Cerebellar nuclear complex (tissue), 1 donor: ENCODE measurements at regions not wholly inside any gene's neighbourhood (a gene's known extent, or its start where the extent isn't known, plus 50 kb on each side); places are given as distances from the start of the nearest gene placed in this dataset.
"Not testable (repeated sequence)": the region's sequence is repeated elsewhere in the genome, so short reads cannot be mapped to it uniquely, and the experiment has no call there.

Experiments used
- DNase-seq, 2 experiments: peaks; one replicate each; lab custom pipeline; 2025; lab: John Stamatoyannopoulos, UW

DNA sequence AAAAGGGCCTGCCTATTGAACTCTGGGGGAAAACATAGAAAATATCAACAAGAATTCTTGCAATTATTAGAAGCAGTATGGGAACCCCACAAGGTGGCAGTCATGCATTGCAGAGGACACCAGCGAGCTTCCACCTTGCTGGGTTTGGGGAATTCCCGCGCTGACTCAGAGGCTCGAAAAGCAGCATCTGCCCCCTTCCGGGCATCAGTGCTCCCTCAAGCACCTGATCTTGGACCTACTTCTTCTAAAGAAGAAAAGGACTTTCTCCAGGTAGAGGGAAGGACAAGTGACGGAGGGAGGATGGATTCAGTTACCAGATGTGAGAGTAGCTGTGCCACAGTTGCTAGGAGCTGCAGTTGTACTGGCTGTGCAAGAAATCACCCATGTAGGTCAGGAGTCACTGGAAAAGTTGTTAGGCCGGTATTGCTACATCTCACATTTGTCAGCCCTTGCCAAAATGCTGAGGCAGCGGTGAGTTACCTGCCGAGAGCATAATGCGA lies 415.7 kb downstream of the DIRAS2 start:
- peak in 1 of 2 experiments; percentile 56 for DNase-seq

DNA sequence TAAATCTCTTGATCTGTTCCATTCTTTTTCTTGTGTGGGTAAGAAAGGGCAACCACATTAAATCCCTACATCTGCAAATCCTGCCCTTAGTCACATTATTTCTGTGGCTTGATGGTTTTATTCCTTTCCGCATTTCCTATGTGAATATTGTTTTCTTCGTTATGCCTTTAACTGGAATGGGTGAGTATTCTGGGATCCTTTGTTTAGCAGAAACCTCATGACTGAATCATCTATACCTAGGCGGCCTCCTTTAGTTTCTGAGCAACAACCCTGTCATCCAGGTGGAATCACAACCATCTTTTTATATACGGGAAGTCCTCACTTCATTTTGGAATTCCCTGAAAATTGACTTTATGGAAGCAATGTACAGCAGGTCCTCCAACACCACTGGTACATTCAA lies 409.5 kb downstream of the DIRAS2 start:
- DNase-seq, result not testable (repeated sequence)

DNA sequence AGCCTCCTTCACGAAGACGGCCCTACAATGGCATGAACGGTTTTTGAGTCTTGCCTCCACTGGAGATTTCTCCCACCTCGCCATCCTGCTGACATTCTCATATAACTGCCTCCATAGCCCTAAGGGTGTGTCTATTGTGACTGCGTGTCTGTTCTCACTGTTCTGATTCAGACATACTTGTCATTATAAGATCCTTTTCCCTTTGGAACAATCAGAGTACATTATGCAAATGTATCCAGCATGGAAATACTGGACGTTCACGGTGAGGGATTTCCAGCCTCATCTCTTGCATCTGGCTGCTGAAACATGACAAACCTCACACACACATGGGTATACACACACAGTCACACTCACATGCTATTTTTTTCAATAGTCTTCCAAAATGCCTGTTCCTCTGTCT lies 402.1 kb downstream of the DIRAS2 start:
- no peak for DNase-seq

DNA sequence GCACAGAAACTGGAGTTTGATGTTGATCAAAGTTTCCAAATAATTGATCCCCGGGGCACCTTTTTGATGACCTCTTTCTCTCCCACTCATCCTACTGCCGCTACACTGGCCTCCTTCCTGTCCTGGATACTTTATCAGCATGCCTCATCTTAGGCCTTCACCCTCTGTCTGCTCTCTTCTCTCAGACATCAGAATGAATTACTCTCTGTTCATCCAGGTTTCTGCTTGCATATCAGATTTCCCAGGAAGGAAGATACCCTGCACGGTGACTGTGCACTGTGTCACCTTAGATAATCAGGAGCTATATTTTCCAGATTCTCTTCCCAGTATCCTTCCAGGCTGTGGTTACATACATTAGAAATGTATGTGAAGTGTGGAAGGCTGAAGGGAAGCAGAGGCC lies 397.0 kb downstream of the DIRAS2 start:
- no peak for DNase-seq

DNA sequence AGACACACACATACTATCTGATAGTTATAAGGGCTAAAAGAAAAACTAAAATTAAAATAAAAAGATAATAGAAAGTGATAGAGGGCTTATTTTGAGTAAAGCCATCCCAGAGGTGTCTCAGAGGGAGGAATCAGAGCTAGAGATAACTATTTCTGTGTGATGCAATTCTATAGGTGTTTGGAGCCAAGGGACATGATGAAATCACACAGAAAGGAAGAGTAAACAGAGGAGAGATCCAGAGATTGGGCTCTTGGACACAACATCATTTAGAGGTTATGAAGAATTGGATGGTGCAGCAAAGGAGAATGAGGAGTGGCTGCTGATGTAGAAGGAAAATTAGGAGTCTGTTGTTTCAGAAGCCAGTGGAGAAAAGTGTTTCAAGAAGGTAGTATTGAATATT lies 393.5 kb downstream of the DIRAS2 start:
- DNase-seq, result no peak

DNA sequence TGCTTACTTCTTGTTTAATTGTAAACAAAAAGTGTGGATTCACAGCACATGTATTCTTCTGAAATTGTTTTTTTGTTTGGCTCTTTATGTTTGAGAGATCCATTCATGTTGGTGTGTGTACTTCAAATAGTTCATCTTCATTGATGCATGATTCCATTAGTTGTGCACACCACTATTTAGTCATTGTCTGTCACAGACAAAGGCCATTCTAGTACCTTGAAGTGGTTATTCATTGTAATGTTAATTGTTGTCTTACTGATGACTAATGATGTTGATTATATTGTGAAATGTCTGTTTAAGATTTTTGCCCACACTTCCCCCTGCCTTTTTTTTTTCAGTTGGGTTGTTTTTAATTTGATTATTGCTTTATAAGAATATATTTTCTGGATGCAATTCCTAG lies 391.3 kb downstream of the DIRAS2 start:
- DNase-seq, result no peak

DNA sequence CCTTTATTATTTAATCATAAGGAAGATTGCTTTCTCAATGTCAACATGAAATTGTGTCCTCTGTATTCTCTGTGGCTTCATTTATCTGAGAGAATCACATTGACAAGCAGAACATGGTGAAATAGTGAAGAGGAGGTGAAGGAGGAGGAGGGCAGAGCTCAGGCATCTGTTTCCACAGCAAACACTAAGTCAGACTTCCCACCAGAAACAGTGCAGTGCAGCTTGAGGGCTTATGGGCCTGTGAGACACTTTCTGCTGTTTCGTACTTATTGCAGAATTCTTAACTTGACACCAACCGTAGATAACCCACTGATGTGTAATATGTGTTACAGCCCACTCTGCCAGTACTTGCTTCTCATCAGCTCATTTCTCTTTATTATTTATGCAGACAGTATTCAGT lies 386.3 kb downstream of the DIRAS2 start:
- DNase-seq, result no peak

DNA sequence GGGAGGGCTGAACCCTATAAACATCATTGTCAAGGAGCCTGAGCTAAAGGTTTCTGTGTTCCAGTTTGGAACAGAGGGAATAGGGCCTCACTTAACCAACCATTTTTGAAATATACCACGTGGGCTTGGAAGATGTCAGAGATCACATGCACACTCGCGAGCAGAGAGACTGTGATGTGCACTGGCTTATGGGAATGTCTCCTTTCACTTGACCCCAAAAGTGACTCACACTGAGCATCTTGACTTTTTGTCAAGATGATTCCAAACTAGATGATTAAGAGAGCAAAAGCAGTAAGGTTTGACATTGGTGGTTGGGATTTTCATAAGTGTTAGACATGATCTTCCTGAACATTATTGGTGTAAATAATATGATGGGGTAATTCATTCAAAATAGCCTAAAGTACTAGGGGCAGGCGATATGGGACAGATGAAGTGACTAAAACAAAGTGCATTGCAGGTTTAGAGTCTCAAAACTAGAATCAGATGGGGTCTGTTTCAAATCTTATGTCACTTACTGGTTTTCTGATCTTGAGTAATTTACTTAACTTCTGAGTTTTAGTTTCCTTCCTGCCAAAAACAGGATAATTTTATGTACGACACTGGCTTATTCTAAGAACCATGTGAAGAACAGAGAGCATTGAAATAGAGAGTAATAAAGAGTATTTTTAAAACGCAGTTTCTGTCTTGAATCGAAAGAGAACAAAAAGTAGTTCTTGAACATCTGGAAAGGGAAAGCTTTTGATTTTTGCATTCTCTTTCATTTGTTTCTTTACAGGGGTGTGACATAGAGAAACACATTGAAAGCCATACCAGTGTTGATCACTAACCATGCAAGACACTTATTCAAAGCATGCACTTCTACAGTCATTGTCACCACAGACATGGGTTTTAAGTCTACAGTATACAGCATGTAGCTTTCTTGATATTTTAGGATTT lies 383.0 kb downstream of the DIRAS2 start:
- no peak for DNase-seq

DNA sequence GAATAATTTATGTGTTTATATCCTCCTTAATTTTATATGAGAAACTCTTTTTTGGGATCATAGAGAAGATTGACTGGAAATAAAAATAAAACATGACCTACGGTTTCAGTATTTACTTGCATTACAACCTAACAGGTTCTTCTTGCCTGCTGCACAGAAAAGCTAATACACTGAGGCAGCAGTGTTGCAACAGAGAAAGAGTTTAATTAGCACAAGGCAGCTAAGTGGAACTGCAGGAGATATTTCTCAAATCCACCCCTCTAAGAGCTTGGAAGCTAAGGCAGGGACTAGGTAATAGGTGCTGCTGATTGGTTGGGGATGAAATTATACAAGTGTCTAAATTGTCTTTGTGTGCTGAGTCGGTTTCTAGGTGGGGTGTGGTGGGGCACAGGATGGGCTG lies 380.9 kb downstream of the DIRAS2 start:
- no peak for DNase-seq

DNA sequence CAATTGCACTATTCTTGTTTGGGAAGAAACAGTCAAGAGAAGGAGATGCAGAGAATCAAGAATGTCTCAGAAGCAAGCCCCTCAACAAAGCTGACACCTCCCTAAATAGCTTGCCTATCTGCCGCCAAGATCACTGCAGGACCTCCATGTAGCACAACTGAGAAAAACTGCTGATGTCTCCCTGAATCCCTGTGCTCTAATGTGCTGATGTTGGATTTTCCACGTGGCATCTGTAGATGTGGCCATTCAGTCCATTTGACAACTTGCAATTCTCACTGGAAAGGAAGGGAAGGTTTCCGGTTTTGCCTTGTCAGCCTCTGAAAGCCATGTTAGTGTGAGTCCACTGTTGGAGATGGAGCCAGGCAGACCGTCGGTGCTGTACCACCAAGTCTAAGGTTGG lies 374.0 kb downstream of the DIRAS2 start:
- no peak for DNase-seq

DNA sequence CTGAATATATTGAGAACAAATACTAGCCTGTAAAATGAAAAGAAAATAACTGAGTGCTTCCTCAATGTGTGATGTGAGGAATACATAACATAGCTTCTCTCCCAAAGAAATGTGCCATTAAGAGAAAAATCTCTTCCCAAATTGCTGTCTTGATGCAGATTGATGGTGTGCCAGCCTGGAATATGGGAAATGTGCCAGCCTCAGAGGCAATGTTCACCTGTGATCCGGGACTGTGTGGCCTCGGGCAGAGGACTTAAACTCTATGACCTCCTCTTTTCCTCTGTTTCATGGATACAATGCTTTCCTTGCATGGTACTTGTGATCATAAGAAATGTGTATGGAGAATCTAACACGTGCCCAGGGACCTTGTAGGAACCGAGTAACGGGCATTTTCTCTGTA lies 370.9 kb downstream of the DIRAS2 start:
- no peak for DNase-seq

DNA sequence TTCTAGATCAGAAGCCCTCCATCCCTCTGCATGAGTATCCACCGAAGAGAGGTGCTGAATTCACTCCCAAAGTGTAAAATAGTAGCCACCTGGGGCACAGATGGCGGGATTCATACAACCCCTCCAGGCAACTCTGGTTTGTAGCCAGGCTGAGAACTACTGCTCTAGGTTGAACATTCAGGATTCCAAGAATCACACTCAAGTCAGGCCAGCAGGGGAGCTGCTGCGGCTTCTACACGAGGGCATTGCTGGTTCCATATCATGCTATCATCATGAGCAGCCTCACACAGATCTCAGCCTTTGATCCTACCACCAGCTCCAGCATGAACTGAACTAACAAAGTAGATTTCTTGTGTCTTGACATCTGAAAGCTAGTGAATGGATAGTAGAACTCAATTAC lies 367.9 kb downstream of the DIRAS2 start:
- no peak for DNase-seq

DNA sequence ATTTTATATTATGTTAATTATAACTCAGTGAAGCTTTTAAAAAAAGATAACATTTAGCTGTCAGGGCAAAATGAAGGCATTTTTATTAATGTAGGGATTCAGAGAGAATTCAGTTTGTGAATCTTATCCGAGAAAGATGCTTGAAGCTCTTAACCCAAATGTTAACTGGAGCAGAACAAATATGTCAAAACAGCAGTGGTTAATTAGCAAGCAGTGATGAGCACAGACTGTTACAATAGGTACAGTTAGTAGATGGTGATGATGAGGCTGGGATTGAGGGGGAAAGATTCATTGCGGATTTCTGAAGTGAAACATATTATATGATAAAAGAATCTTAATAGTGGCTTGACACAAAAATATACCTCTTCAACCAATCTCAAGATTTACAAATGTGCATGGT lies 356.7 kb downstream of the DIRAS2 start:
- peak; percentile 68 to 87 for DNase-seq

DNA sequence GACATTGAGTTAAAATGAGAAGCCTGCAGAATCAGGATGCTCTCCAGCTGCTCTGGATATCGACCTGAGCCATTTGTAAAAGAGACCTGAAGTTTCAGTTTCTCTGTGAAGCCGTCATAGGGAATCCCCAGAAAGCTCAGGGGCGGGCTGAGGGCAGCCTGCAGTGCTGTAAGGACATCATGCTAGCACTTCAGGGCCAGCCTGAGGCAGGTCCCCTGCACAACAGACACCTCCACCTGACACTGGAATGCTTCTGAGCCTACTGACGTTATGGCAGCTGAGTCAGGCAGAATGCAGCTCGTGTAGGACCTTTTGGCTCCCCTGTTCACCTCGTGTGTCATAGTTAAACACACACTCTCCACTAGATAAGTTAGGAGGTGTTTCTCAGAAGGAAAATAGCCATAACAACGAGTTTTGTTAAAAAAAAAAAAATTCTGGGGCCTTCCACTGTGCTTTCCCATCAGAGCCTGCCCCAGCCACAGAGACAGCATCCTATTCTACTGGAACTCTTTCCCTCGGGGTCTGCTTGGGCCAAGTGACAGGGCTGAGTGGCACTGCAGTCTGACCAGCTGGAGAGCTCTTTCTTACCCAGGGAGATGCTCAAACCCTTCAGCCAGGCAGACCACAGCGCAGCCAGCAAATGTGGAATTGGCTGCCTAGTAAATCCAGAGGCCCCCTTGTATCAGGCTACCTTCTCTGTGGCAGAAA lies 354.9 kb downstream of the DIRAS2 start:
- peak in 1 of 2 experiments; percentile 54 for DNase-seq

DNA sequence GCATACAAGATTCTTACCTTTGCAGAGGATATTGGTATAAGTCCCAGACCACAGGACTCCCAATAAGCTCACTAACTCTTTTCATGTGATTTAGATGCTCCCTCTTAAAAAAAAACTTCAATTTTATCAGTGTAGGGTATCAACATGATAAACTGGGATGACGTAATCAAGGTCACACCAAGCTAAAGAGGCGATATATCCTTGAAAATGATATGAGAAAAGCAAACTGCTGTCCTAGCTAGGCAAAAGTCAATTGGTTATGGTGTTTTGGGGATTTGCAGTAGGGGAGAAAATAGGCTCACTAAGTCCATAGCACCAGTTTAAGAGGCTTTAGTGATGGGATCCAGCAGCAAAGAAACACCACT lies 354.4 kb downstream of the DIRAS2 start:
- no peak for DNase-seq

DNA sequence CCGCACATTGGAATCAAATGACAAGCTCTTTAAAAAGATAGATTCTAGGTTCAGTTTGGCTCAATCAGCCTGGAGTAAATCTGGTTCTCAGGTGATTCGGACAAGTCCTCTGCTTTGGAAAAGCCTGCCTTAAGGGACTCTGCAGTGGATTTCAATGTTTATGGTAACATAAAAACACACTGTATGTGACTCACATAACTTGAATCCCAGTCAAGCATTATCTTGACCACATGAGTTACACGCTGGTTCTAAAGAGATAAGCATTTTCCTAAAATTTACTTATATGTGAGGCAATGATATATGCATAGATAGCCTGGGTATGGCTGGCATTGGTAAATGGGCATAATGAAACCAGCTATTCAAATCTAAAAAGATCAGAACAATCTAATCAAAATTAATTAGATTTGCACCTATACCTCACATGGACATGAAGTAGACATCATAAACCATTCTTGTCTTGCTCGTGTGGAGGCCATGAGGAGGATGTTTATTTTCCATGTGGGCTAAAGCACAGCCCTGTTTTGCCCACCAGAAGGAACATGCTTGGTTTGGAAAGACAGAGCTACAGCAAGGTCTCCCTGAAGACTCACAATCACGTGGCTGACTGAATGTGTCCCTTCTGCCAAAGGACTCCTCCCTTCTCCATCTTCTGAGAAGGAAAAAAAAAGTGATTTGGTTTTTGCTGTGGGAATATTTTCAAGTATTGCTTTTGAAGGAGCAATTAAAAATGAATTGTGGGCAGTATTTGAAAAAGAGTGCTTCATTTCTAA lies 351.7 kb downstream of the DIRAS2 start:
- DNase-seq, result no peak

DNA sequence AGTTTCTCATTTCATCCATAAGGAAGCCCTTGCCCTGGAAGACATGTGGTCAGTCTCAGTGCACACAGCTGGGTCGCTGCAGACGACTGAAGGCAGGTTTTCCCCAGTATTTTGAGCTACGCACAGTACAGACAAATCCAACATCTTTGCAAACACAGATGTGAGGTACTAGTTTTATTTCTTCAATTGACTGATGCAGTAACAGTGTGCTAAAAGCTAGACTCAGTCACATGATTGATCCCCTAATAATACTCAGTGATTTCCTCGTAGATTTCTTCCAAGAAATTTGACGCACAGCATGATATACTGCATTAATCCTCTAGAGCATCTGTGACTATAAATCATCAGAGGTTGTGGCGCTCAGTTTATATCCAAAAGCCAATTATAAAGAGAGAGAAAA lies 346.1 kb downstream of the DIRAS2 start:
- no peak for DNase-seq

DNA sequence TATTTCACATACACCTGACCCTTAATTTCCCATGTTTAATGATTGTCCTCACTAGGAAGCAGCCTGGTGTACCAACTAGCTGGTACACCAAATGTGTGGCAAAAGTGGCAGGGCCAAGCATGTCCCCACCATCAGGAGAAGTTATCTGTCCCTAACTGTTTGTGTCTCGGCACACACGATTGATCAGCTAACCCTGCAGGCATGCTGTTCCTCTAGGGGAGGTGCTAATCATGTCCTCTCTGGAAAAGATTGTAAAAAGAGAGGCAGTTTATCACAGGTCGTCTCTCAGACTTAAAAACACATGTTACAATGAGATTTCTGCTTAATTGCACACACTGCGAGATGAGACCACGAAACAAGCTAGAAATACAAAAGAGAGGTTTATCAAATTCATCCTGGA lies 342.7 kb downstream of the DIRAS2 start:
- DNase-seq, result no peak

DNA sequence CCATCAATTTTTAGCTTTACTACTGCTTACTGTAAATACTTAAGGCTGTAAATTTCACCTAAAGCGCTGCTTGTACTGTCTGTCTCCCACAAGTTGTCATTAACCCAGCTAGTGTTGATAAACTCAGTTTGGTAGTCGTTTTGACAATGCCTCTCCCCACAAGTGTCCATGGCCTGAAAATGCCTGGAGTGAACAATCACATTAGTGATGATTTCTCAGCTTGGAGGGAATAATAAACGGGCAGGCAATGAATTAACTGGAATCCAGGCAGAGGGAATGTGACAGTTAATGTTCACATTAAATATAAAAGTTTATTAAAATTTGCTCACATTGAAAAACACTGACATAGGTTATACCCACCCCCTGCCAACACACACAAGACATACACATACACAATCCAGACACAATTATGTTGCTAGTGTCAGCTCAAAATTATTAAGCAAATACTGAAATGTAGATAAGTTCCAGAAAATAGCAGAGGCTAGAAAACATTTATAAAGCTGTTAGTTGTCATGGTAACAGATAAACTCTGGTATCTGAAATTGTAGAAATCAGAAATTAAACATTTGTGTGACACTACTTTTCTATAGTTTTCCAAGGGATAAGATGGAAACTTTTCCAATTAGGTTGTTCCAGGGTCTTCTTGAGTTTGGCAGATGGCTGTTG lies 341.9 kb downstream of the DIRAS2 start:
- no peak for DNase-seq

DNA sequence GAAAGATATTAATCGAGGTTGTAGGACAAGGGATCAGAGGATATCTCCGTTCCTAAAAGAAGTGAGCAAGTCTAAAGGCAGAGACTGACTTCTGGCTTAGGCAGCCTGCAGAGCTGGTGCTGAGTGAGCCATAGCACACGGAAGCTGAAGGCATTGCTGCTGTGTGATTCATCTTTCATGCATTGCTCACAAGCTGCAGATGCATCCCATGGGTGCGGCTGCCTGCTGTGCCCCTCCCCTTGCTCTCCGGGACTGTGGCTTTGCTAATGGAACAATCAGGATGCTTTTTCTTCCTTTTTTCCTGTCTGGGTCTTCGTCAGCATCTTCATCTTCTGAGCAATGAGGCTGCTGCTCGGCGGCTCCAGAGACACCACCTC lies 341.4 kb downstream of the DIRAS2 start:
- DNase-seq, result no peak

DNA sequence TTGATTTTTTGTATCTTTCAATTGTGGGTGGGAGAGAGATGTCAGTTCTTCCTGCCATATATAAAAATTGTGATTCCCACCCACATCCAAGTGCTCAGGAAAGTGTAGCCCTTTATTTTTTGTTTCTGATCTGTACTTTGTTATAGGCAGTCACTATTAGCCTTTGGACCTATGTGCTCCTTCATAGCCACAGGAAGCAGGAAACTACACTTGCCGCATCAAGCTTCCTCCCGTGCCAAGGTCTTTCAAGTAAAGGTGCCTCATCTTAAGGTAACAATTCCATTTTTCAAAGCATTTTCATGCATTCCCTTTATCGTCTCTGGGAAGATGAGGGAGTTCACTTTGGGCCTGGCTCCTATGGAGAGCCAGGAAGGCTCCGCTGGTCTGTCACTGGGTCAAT lies 339.0 kb downstream of the DIRAS2 start:
- no peak for DNase-seq

DNA sequence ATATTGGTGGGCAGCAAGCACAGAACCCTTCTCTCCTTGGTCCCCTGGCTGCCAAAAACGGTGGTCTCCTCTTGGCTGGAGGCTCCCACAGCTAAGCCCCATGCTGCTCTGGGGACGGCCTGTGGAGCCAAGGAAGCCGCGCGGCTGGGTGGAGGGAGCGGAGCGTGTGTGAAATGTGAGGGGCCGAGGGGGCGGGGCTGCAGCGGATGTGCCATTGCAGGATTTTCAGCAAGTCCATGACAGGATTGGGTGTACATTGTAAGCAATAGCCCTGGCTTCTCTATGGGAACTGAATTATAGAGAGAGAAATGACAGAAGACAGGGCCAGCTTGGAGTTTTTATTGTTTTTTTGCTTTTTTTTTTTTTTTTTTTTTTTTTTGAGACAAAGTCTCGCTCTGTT lies 336.5 kb downstream of the DIRAS2 start:
- DNase-seq, result no peak
